ENCODE measurements at regions not wholly inside any gene's neighbourhood (a gene's known extent, or its start where the extent isn't known, plus 50 kb on each side); places are given as distances from the start of the nearest gene placed in this dataset.

DNA sequence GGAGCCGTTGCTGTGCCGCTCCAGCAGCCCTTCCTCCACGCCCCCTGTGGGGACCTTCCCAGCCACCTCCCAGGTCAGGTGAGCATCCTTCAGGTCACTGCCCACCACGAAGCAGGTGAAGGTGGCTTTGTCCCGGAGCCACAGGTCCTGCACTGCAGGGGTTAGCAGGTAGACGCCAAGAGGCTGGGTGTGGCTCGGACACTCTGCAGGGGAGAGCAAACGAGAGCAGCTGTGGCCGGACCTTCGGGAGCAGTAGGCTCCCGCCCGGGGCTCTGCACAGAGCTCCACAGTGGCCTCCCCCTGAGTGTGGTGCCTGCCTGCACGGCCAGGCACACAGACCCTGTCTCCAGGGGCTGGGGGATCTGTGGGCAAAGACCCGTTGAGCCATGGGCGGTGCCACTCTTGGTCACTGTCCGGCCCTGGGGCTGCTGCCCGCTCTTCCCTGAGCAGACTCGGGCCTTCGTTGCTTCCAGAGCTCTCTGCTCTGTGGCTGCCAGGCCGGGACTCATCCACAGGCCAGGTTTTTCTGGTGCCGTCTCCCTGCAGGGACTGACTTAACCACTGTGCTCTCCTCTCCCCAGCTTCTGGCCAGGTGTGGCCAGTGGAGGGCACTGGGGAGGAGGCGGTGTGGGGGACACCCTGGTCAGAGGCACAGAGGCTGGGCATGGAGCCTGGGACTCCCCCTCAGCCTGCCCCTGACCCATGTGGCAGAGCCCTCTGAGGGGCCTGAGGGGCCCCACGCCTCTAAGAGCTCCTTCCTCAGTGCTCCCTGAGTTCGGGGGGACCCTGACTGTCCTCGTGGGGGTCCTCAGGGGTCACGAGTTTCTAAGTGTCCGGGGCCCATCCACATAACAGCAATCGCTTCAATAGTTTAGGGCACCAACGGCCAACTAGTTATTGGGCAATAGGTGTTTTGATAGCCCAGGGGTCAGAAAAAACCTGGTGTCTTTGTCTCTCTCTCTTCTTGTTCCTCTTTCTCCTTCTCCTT lies 314.9 kb downstream of the TMEM121 start:
- no peaks in the 10 kb centered on the region for H3K4me1 ChIP-seq

DNA sequence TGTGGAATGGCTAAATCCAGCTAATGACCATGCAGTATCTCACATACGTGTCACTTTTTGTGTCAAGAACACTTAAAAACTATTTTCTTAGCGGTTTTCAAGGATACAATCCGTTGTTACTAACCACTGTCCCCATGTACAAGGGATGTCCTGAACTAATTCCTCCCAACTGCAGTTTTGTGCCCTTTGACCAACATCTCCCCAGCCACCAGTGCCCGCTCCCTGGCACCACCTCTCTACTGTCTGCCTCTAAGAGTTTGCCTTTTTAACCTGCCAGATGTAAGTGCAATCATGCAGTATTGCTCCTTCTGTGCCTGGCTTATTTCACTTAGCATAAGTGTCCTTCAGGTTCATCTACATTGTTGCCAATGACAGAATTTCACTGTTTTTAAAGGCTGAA lies 315.7 kb downstream of the TMEM121 start:
- Histone ChIP-seq H3K27ac (no peak overlapping the region), H3K4me1 (no peaks in the 10 kb centered on the region), H3K4me3 (no peak overlapping the region), H3K27me3 (no peaks in the 10 kb centered on the region), H3K9me3 (no peaks in the 10 kb centered on the region), H3K36me3 (no peaks in the 10 kb centered on the region)
- intact Hi-C loops (cut with DNase I), result no loop called here
- TF ChIP-seq, protein P1, sequence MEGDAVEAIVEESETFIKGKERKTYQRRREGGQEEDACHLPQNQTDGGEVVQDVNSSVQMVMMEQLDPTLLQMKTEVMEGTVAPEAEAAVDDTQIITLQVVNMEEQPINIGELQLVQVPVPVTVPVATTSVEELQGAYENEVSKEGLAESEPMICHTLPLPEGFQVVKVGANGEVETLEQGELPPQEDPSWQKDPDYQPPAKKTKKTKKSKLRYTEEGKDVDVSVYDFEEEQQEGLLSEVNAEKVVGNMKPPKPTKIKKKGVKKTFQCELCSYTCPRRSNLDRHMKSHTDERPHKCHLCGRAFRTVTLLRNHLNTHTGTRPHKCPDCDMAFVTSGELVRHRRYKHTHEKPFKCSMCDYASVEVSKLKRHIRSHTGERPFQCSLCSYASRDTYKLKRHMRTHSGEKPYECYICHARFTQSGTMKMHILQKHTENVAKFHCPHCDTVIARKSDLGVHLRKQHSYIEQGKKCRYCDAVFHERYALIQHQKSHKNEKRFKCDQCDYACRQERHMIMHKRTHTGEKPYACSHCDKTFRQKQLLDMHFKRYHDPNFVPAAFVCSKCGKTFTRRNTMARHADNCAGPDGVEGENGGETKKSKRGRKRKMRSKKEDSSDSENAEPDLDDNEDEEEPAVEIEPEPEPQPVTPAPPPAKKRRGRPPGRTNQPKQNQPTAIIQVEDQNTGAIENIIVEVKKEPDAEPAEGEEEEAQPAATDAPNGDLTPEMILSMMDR (IDR thresholded peaks at IDR 0.05), result no peak
- DNase-seq (ENCODE audit: low spot score in 2 of 2), result no peak

More for the DNA sequence above, 314.9 kb downstream of the TMEM121 start:
- DNase-seq (ENCODE audit: low spot score in 2 of 2), result peak in 1 of 2 donors; percentile 40
- H3K4me3 ChIP-seq, result no peak overlapping the region
- H3K9me3 ChIP-seq, result no peaks in the 10 kb centered on the region
- intact Hi-C loops (cut with DNase I), result no loop called here
- no peaks in the 10 kb centered on the region for H3K27me3 ChIP-seq
- TF ChIP-seq, protein P1 (IDR thresholded peaks at IDR 0.05), result no peak
- H3K27ac ChIP-seq, result no peak overlapping the region
- no peaks in the 10 kb centered on the region for H3K36me3 ChIP-seq

DNA sequence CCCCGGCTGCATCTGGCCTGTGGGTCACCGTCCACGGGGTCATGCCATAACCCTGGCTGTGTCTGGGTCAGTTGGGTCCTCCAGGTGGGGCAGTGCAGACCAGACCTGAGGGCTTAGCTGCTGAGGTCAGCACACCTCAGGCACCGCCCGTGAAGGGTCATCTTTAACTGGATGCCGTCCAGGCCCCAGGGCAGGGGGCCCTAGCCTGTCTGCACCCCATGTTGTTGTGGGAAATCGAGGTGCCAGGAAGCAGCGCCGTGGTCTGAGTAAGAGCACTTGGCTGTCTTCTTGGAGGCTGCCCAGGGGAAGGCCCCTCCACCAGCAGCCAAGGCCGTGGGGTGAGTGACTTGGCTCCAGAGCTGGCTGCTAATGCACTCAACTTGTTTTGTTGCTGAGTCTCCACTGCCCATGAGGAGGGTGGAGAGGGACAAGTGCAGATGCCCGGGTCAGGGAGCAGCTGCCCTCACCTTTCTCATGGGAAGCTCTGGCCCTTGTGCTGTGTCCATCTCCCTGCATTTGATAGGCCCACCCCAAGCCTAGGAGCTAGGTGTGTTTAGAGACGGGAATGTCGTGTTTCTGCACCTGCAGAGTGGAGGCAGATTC lies 317.2 kb downstream of the TMEM121 start:
- Histone ChIP-seq H3K4me1 (no peaks in the 10 kb centered on the region), H3K27ac (no peak overlapping the region), H3K36me3 (no peaks in the 10 kb centered on the region), H3K27me3 (no peaks in the 10 kb centered on the region), H3K9me3 (no peaks in the 10 kb centered on the region), H3K4me3 (no peak overlapping the region)
- intact Hi-C loops (cut with DNase I), result no loop called here
- TF ChIP-seq, protein P1 (IDR thresholded peaks at IDR 0.05), result no peak
- peak in 1 of 2 donors; percentile 55 for DNase-seq (ENCODE audit: low spot score in 2 of 2)

DNA sequence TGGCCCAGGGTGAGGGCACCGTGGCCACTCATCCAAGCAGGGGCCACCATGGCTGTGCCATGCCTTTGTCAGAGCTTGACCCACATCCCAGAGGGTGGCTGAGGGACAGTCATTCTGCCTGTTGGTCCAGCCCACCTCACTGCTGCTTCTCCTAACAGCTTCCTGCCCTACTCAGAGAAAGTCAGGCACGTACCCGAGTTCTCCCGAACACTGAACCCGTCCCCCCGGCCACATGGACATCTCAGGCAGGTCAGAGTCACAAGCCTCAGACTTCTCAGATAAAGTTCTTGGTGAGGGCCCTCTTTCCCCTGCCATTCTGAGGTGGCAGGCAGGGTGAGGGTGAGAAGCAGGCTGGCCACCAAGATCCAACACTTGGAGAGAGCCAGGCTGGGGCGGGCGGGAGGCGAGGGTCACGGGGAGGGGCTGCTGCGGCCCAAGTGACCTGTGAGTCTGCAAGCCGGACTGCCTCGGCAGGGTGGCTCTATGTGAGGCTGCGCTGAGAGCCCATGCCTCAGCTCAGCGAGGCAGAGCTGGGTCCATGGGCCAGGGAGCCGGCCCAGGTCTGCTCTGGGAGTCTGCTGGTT lies 317.8 kb downstream of the TMEM121 start:
- intact Hi-C loops (cut with DNase I), result no loop called here
- Histone ChIP-seq H3K27ac (no peak overlapping the region), H3K4me3 (no peak overlapping the region), H3K36me3 (no peaks in the 10 kb centered on the region), H3K4me1 (no peaks in the 10 kb centered on the region), H3K27me3 (no peaks in the 10 kb centered on the region), H3K9me3 (no peaks in the 10 kb centered on the region)
- DNase-seq (ENCODE audit: low spot score in 2 of 2), result peak in 1 of 2 donors; percentile 52
- TF ChIP-seq, protein P1 (IDR thresholded peaks at IDR 0.05), result no peak

DNA sequence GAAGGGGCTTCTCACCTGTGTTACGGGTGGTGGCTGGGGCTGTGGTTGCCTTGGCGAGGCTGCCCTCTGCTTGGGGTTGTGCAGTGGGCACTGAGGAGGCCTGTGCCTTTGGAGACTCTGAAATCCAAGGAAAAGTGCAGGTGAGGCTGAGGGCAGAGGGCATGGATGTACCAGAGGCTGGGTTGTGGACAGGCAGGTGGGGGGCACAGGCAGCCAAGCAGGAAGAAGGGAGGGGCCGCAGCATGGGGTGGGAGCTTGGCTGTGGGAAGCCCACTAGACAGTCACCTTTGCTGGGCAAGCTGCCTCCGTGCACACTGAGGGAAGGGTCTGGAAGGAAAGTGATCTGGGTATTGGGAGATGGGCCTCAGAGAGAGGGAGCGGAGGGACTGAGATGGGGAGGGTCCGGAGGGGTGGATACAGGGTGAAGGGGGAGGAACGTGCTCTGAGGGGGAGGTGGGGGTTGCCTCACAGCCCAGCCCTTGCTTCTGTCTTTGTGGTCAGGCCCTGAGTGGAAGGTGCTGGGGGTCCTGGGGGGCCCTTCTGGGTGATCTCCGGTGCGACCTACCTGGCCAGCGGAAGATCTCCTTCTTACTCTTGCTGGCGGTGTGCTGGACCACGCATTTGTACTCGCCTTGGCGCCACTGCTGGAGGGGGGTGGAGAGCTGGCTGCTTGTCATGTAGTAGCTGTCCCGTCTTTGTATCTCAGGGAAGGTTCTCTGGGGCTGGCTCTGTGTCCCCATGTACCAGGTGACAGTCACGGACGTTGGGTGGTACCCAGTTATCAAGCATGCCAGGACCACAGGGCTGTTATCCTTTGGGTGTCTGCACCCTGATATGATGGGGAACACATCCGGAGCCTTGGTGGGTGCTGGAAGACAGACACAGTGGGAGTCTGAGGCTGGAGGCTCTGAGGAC lies 318.7 kb downstream of the TMEM121 start:
- peak in 1 of 2 donors; percentile 45 for DNase-seq (ENCODE audit: low spot score in 2 of 2)
- H3K4me1 ChIP-seq, result no peaks in the 10 kb centered on the region
- no peaks in the 10 kb centered on the region for H3K27me3 ChIP-seq
- intact Hi-C loops (cut with DNase I), result no loop called here
- TF ChIP-seq, protein P1 (IDR thresholded peaks at IDR 0.05), result no peak
- H3K9me3 ChIP-seq, result no peaks in the 10 kb centered on the region
- H3K36me3 ChIP-seq, result no peaks in the 10 kb centered on the region
- no peak overlapping the region for H3K27ac ChIP-seq
- no peak overlapping the region for H3K4me3 ChIP-seq

All from ascending aorta (tissue), 2 donors.